Neural cell (in vitro differentiated cells): ENCODE measurements at regions not wholly inside any gene's neighbourhood (a gene's known extent, or its start where the extent isn't known, plus 50 kb on each side); places are given as distances from the start of the nearest gene placed in this dataset.

ENCODE experiments used
- H2AFZ ChIP-seq: fragments of 200-600, 300-800 bp; sonication (generic), shearing (Covaris generic); 2 replicates; pipeline ENCODE4 v1.6.0; 2014; ENCODE audit warnings: low read depth, mild to moderate bottlenecking, antibody characterized with exemption, low read length, moderate library complexity
- H3F3A ChIP-seq: fragments of 200-600 bp; shearing (Covaris generic); 2 replicates; pipeline ENCODE4 v1.6.1; 2016; ENCODE audit warnings: mild to moderate bottlenecking, moderate library complexity, mixed read lengths, antibody characterized with exemption, low read length; ENCODE audit not compliant: insufficient read depth, poor library complexity, severe bottlenecking
- H3K27ac ChIP-seq: fragments of 200-600, 300-800 bp; sonication (generic), shearing (Covaris generic); 2 replicates; pipeline ENCODE4 v1.5.1; 2014; ENCODE audit warnings: mild to moderate bottlenecking, low read length, moderate library complexity
- H3K27me3 ChIP-seq: fragments of 300-800, 200-600 bp; sonication (generic), shearing (Covaris generic); 2 replicates; pipeline ENCODE4 v1.6.0; 2014; ENCODE audit warnings: mild to moderate bottlenecking, low read depth, low read length, moderate library complexity; ENCODE audit not compliant: insufficient read depth
- H3K36me3 ChIP-seq: fragments of 300-800, 200-600 bp; sonication (generic), shearing (Covaris generic); 2 replicates; pipeline ENCODE4 v1.5.1; 2014; ENCODE audit warnings: mild to moderate bottlenecking, antibody characterized with exemption, low read length, moderate library complexity; ENCODE audit not compliant: insufficient read depth
- H3K4me2 ChIP-seq: fragments of 300-800, 200-600 bp; sonication (generic), shearing (Covaris generic); 2 replicates; pipeline ENCODE4 v1.6.0; 2014; ENCODE audit warnings: mild to moderate bottlenecking, low read length
- H3K4me3 ChIP-seq: fragments of 300-800, 200-600 bp; sonication (generic), shearing (Covaris generic); 2 replicates; pipeline ENCODE4 v1.5.1; 2014; ENCODE audit warnings: mild to moderate bottlenecking, low read length, moderate library complexity
- H3K79me2 ChIP-seq: fragments of 200-600 bp; shearing (Covaris generic); replicated peaks from 2 replicates; pipeline ENCODE4 v1.6.0; 2014; ENCODE audit warnings: mild to moderate bottlenecking, low read length, moderate library complexity; ENCODE audit not compliant: insufficient read depth
- H3K9ac ChIP-seq: fragments of 300-800, 200-600 bp; sonication (generic), shearing (Covaris generic); 2 replicates; pipeline ENCODE4 v1.6.1; 2016; ENCODE audit warnings: mild to moderate bottlenecking, low read length, mixed read lengths
- H3K9me2 ChIP-seq: fragments of 200-600 bp; shearing (Covaris generic); 2 replicates; pipeline ENCODE4 v1.6.1; 2016; ENCODE audit warnings: mild to moderate bottlenecking, low read length, mixed read lengths; ENCODE audit not compliant: insufficient read depth
- H3K9me3 ChIP-seq: fragments of 200-600, 300-800 bp; sonication (generic), shearing (Covaris generic); 2 replicates; pipeline ENCODE4 v1.6.1; 2016; ENCODE audit warnings: mild to moderate bottlenecking, mixed run types, low read length, moderate library complexity, mixed read lengths
- H4K20me1 ChIP-seq: fragments of 200-600 bp; shearing (Covaris generic); 2 replicates; pipeline ENCODE4 v1.6.1; 2016; ENCODE audit warnings: mild to moderate bottlenecking, mixed run types; ENCODE audit not compliant: insufficient read depth
- CTCF ChIP-seq: fragments of 450-650 bp; IDR thresholded peaks from 2 replicates; pipeline ENCODE4 v1.5.1; 2014; ENCODE audit warnings: antibody characterized with exemption, mild to moderate bottlenecking, moderate library complexity; ENCODE audit not compliant: poor library complexity, severe bottlenecking
- EP300 ChIP-seq: fragments of 450-650 bp; conservative IDR thresholded peaks from 2 replicates; pipeline ENCODE4 v1.6.1; 2014; ENCODE audit warnings: antibody characterized with exemption, mild to moderate bottlenecking, moderate library complexity; ENCODE audit not compliant: poor library complexity, severe bottlenecking
- EZH2 ChIP-seq: fragments of 200-600, 300-800 bp; shearing (Covaris generic), sonication (generic); IDR thresholded peaks from 2 replicates; pipeline ENCODE4 v1.6.1; 2014; ENCODE audit warnings: antibody characterized with exemption, low read length, borderline replicate concordance, mild to moderate bottlenecking; ENCODE audit not compliant: insufficient read depth, poor library complexity, severe bottlenecking
- MXI1 ChIP-seq: fragments of 450-650 bp; conservative IDR thresholded peaks from 2 replicates; pipeline ENCODE4 v1.6.1; 2014; ENCODE audit warnings: antibody characterized with exemption, mild to moderate bottlenecking; ENCODE audit not compliant: poor library complexity, severe bottlenecking
- POLR2AphosphoS5 ChIP-seq: IDR thresholded peaks from 2 replicates; pipeline ENCODE4 v1.6.1; 2012
- RAD21 ChIP-seq: fragments of 450-650 bp; conservative IDR thresholded peaks from 2 replicates; pipeline ENCODE4 v1.6.1; 2014; ENCODE audit warnings: antibody characterized with exemption, mild to moderate bottlenecking, moderate library complexity
- REST ChIP-seq: IDR thresholded peaks from 2 replicates; pipeline ENCODE4 v1.6.1; 2012; ENCODE audit warnings: borderline replicate concordance
- SMC3 ChIP-seq: fragments of 450-650 bp; conservative IDR thresholded peaks from 2 replicates; pipeline ENCODE4 v1.6.1; 2014; ENCODE audit warnings: antibody characterized with exemption, mild to moderate bottlenecking, moderate library complexity; ENCODE audit not compliant: poor library complexity
- TAF1 ChIP-seq: IDR thresholded peaks from 2 replicates; pipeline ENCODE4 v1.6.1; 2012; ENCODE audit warnings: low read depth

DNA sequence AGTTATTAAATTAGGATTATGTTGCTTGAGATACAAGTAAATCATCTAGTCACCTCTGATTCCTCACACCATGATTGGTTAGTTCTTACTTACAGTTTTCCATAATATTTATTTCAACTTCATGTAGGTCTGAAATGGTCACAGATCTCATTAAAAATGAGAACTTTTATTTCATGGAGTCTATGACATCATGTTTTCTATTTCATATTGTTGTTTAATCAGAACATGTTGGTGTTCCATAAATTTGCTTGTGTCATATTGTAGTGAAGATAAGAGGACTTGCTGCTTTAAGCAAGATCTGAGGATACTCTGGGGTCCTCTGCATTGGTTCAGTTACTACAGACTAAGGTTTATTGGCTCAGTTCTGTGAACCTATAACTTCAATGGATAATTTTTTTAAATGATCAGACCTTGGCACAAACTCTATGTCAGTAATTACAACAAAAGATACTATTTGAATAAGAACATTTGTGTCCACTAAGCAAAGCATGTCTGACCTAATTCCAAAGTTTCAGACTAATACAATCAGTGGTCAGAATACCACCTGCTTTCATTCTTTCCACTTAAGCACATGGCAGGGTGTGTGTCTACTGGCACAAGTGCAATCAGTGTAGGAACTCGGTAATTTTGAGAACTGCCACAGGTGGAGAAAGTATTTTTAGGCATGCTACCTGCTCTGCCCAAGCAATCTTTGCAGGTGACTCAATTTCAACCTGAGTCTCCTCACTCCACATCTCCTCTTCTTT is 68.5 kb downstream of the CCDC71L start:
- H2AFZ ChIP-seq: no peak overlapping the region
- H3K9me2 ChIP-seq: peaks cover 3% of the 10 kb centered on the region
- no peak overlapping the region for H3K4me3 ChIP-seq
- H3K4me2 ChIP-seq: no peak overlapping the region
- no peaks in the 10 kb centered on the region for H3F3A ChIP-seq
- no peaks in the 10 kb centered on the region for H3K36me3 ChIP-seq
- H4K20me1 ChIP-seq: no peaks in the 10 kb centered on the region
- no peaks in the 10 kb centered on the region for H3K79me2 ChIP-seq
- TF ChIP-seq POLR2AphosphoS5 (no peak), CTCF (no peak), MXI1 (no peak), RAD21 (no peak), SMC3 (no peak), TAF1 (no peak)
- H3K9me3 ChIP-seq: no peaks in the 10 kb centered on the region
- H3K27ac ChIP-seq: no peak overlapping the region
- H3K27me3 ChIP-seq: no peaks in the 10 kb centered on the region
- no peak overlapping the region for H3K9ac ChIP-seq

GRCh38 chr7:106591146-106591545 is 69.8 kb downstream of the CCDC71L start:
- TF ChIP-seq TAF1 (no peak), CTCF (no peak), EZH2 (no peak), SMC3 (no peak), REST (no peak), POLR2AphosphoS5 (no peak), EP300 (no peak), MXI1 (no peak)
- Histone ChIP-seq H3K79me2 (no peaks in the 10 kb centered on the region), H3K4me3 (no peak overlapping the region)

More at GRCh38 chr7:106591146-106591545, 69.8 kb downstream of the CCDC71L start:
- H3K36me3 ChIP-seq: no peaks in the 10 kb centered on the region
- H3K27ac ChIP-seq: no peak overlapping the region
- no peak overlapping the region for H2AFZ ChIP-seq
- no peaks in the 10 kb centered on the region for H3K9me3 ChIP-seq
- no peaks in the 10 kb centered on the region for H3F3A ChIP-seq
- H3K27me3 ChIP-seq: no peaks in the 10 kb centered on the region
- no peak overlapping the region for H3K4me2 ChIP-seq
- H3K9me2 ChIP-seq: peaks cover 3% of the 10 kb centered on the region
- H3K9ac ChIP-seq: no peak overlapping the region
- no peaks in the 10 kb centered on the region for H4K20me1 ChIP-seq
